ENCODE measurements at regions not wholly inside any gene's neighbourhood (a gene's known extent, or its start where the extent isn't known, plus 50 kb on each side); places are given as distances from the start of the nearest gene placed in this dataset.
"Not testable (repeated sequence)": the region's sequence is repeated elsewhere in the genome, so short reads cannot be mapped to it uniquely, and the experiment has no call there.

GRCh38 chr4:169894767-169895166 is 131.4 kb downstream of the MFAP3L start:
- not testable (repeated sequence) for DNase-seq (ENCODE audit: low read depth)

- DNase-seq (ENCODE audit: low read depth) = no peak
These were observed 128.1 kb upstream of the HPF1 start for GRCh38 chr4:169885893-169886292.

- no peak for DNase-seq (ENCODE audit: low read depth)
These were observed 124.0 kb upstream of the HPF1 start for GRCh38 chr4:169881769-169882168.

- no peak for DNase-seq (ENCODE audit: low read depth)
These were observed 112.8 kb upstream of the HPF1 start for GRCh38 chr4:169870507-169870906.

GRCh38 chr4:169869490-169869889 is 111.7 kb upstream of the HPF1 start:
- DNase-seq (ENCODE audit: low read depth) = no peak

- no peak for DNase-seq (ENCODE audit: low read depth)
These were observed 103.8 kb upstream of the HPF1 start for GRCh38 chr4:169861593-169861992.

GRCh38 chr4:169859366-169860216 is 101.8 kb upstream of the HPF1 start:
- no peak for DNase-seq (ENCODE audit: low read depth)

- DNase-seq (ENCODE audit: low read depth) = no peak
These were observed 96.3 kb upstream of the HPF1 start for GRCh38 chr4:169854090-169854489.

GRCh38 chr4:169852481-169852880 is 94.7 kb upstream of the HPF1 start:
- DNase-seq (ENCODE audit: low read depth) = no peak

GRCh38 chr4:169851750-169852149 is 94.0 kb upstream of the HPF1 start:
- no peak for DNase-seq (ENCODE audit: low read depth)

GRCh38 chr4:169849456-169849855 is 91.7 kb upstream of the HPF1 start:
- DNase-seq (ENCODE audit: low read depth) = no peak

- DNase-seq (ENCODE audit: low read depth) = no peak
These were observed 90.3 kb upstream of the HPF1 start for GRCh38 chr4:169848018-169848417.

GRCh38 chr4:169847171-169847570 is 89.4 kb upstream of the HPF1 start:
- no peak for DNase-seq (ENCODE audit: low read depth)

GRCh38 chr4:169846396-169846795 is 88.7 kb upstream of the HPF1 start:
- no peak for DNase-seq (ENCODE audit: low read depth)

- DNase-seq (ENCODE audit: low read depth) = no peak
These were observed 84.0 kb upstream of the HPF1 start for GRCh38 chr4:169841776-169842175.

GRCh38 chr4:169840554-169840953 is 82.8 kb upstream of the HPF1 start:
- no peak for DNase-seq (ENCODE audit: low read depth)

GRCh38 chr4:169828329-169828728 is 70.6 kb upstream of the HPF1 start:
- not testable (repeated sequence) for DNase-seq (ENCODE audit: low read depth)

- no peak for DNase-seq (ENCODE audit: low read depth)
These were observed 69.0 kb upstream of the HPF1 start for GRCh38 chr4:169826634-169827187.

GRCh38 chr4:169823685-169824084 is 65.9 kb upstream of the HPF1 start:
- peak; percentile 26 for DNase-seq (ENCODE audit: low read depth)

GRCh38 chr4:169821402-169821801 is 63.7 kb upstream of the HPF1 start:
- no peak for DNase-seq (ENCODE audit: low read depth)

- no peak for DNase-seq (ENCODE audit: low read depth)
These were observed 60.4 kb upstream of the HPF1 start for GRCh38 chr4:169818063-169818679.

- DNase-seq (ENCODE audit: low read depth) = peak; percentile 15
These were observed 57.9 kb upstream of the HPF1 start for GRCh38 chr4:169815606-169816005.

GRCh38 chr4:169811476-169811875 is 53.7 kb upstream of the HPF1 start:
- DNase-seq (ENCODE audit: low read depth) = no peak

Data from Daoy (cell line).